ENCODE measurements at regions not wholly inside any gene's neighbourhood (a gene's known extent, or its start where the extent isn't known, plus 50 kb on each side); places are given as distances from the start of the nearest gene placed in this dataset.
"Not testable (repeated sequence)": the region's sequence is repeated elsewhere in the genome, so short reads cannot be mapped to it uniquely, and the experiment has no call there.

DNA sequence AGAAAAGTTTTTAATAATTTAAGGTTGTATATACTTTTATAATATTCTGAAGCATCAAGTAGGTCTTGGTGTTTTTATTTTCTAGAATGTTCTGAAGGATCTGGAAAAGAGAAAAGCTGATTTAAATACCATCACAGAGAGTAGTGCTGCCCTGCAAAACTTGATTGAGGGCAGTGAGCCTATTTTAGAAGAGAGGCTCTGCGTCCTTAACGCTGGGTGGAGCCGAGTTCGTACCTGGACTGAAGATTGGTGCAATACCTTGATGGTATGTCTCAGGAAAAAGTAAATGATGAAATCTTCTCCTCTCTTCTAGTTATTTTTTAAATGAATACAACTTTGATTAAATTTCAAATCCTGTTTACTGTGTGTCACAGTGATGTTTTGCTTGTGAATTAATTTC lies 225.7 kb downstream of the UTRN start:
- 94 to 100% (median 96%) methylated on average over 1 to 4 of the region's 4 CpGs; no CpG with 5 or more reads in 1 of the 10 experiments for WGBS, 10 experiments
- in situ Hi-C loops (cut with MboI; ENCODE audit: low pct_unique_long_range_greater_than_20kb in 2 of 9, low sequenced_read_pairs in 9 of 9, unreplicated experiment in 9 of 9): no loop called here
- no peak for ATAC-seq (replicated peaks in 6 of 8)
- Histone ChIP-seq H3K27ac (no peak overlapping the region), H3K4me3 (no peak overlapping the region), H3K4me1 (replicated peaks in 1 of 2) (no peaks in the 10 kb centered on the region)

DNA sequence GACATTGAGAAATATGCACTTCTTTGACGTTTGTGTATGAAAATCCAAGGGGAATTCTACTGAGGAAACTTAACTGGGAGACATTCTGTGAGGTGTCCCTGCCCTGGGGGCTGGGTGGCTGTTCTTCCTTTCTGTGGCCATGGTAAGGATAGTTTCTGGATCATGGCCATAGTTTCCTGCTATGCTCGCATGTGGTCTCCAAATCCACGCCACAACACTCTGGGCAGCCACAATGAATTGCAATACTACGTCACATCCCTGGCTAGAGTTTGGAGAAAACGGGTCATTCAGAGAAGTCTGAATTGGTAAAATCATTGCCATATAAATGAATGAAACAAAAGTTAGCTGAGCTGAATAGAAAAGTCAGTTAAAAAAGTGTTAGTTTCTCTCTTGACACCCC lies 230.6 kb downstream of the UTRN start:
- Histone ChIP-seq H3K4me1 (replicated peaks in 1 of 2) (no peaks in the 10 kb centered on the region), H3K4me3 (no peak overlapping the region), H3K27ac (no peak overlapping the region)
- 48 to 97% (median 88%) methylated on average over 2 to 5 of the region's 5 CpGs; no CpG with 5 or more reads in 2 of the 10 experiments for WGBS, 10 experiments
- in situ Hi-C loops (cut with MboI; ENCODE audit: low pct_unique_long_range_greater_than_20kb in 2 of 9, low sequenced_read_pairs in 9 of 9, unreplicated experiment in 9 of 9): no loop called here
- no peak for ATAC-seq (replicated peaks in 6 of 8)

DNA sequence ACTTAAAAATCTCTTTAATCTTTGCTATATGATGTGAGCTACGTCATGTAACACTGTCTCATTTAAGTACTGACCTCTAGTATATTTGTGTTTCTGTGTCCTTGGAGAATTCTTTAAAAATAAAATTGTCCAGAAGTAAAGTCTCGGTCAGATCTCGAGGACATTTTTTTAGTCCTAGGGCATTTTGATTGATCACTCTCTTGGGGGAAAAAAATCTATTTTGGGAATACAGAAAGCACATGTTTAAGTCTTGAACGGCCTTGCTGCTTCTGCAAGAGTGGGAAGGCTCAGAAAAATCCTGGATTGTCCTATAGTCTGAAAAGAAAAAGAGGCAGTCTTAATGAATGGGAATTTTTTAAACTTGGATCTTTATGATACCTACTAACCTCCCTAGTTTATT lies 234.3 kb downstream of the UTRN start:
- in situ Hi-C loops (cut with MboI; ENCODE audit: low pct_unique_long_range_greater_than_20kb in 2 of 9, low sequenced_read_pairs in 9 of 9, unreplicated experiment in 9 of 9): no loop called here
- WGBS, 10 experiments: 41 to 100% (median 89%) methylated on average over 1 to 4 of the region's 4 CpGs
- H3K4me1 ChIP-seq (replicated peaks in 1 of 2): no peaks in the 10 kb centered on the region
- H3K27ac ChIP-seq: no peak overlapping the region
- H3K4me3 ChIP-seq: no peak overlapping the region
- no peak for ATAC-seq (replicated peaks in 6 of 8)

DNA sequence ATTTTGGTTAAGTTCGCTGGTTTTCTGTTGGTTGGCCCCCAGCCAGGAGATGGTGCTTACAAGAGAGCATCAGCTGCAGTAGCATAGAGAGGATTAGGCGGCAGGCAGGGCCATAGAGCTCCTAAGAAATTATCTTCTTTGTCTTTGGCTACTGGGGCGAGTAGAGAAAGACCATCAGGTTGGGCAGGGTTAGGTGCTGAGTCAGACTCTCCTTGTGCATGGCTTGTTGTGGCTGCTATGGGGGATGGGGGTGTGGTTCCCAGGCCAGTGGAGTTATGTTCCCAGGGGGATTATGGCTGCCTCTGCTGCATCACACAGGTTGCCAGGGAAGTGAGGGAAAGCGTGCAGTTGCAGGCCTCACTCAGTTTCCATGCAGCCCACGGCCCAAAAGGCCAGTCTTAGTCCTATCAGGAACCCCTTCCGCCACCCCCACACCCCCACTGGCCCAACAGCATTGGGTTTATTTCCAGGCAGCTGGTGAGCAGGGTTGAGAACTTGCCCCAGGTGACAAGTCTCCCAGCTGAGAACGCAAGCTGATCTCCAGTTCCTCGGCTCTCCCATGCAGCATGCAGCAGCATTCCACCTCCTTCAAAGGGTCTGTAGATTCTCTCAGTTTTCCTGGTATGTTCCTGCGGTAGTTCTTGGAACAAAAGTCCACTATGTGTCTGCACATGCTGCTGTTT lies 243.7 kb downstream of the UTRN start:
- WGBS, 10 experiments: 81 to 100% (median 100%) methylated on average over 1 to 9 of the region's 9 CpGs; no CpG with 5 or more reads in 3 of the 10 experiments
- ATAC-seq (replicated peaks in 6 of 8): peak in 7 of 8 experiments; percentile 44 to 85 (median 69)
- H3K4me1 ChIP-seq (replicated peaks in 1 of 2): peaks cover 0 to 3% of the 10 kb centered on the region in 2 donors
- in situ Hi-C loops (cut with MboI; ENCODE audit: low pct_unique_long_range_greater_than_20kb in 2 of 9, low sequenced_read_pairs in 9 of 9, unreplicated experiment in 9 of 9): no loop called here
- no peak overlapping the region for H3K4me3 ChIP-seq
- H3K27ac ChIP-seq: peak overlapping the region in 1 of 2 donors; percentile 54

DNA sequence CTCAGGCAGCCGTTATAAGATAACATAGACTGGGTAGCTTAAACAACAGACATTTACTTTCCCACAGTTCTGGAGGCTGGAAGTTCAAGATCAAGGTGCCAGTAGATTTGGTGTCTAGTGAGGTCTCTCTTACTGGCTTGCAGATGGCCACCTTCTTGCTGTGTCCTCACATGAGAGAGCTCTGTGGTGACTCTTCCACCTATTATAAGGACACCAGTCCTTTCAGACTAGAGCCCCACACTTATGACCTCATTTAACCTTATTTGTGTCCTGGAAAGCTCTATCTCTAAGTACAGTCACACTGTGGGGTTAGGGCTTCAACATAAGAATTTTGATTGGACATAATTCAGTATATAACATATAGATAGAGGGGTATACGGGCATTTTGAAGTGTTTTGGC lies 245.0 kb downstream of the UTRN start:
- WGBS, 10 experiments: 83 to 100% (median 93%) methylated on average over 1 to 2 of the region's 2 CpGs; no CpG with 5 or more reads in 2 of the 10 experiments
- H3K27ac ChIP-seq: no peak overlapping the region

DNA sequence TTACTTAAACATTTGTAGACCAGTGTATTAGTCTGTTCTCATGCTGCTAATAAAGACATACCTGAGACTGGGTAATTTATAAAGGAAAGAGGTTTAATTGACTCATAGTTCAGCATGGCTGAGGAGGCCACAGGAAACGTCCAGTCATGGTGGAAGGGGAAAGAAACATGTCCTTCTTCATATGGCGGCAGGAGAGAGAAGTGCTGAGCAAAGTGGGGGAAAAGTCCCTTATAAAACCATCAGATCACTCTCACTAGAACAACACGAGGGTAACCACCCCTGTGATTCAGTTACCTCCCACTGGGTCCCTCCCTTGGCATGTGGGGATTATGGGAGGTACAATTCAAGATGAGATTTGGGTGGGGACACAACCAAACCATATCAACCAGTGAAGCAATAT lies 247.1 kb downstream of the UTRN start:
- WGBS, 10 experiments: 47 to 100% (median 68%) methylated on average over 1 to 3 of the region's 3 CpGs; no CpG with 5 or more reads in 2 of the 10 experiments
- ATAC-seq (replicated peaks in 6 of 8): peak in 1 of 8 experiments; percentile 41

More for the DNA sequence above, 245.0 kb downstream of the UTRN start:
- Histone ChIP-seq H3K4me3 (no peak overlapping the region), H3K4me1 (replicated peaks in 1 of 2) (peaks cover 0 to 3% of the 10 kb centered on the region in 2 donors)
- in situ Hi-C loops (cut with MboI; ENCODE audit: low pct_unique_long_range_greater_than_20kb in 2 of 9, low sequenced_read_pairs in 9 of 9, unreplicated experiment in 9 of 9): no loop called here
- ATAC-seq (replicated peaks in 6 of 8): no peak

DNA sequence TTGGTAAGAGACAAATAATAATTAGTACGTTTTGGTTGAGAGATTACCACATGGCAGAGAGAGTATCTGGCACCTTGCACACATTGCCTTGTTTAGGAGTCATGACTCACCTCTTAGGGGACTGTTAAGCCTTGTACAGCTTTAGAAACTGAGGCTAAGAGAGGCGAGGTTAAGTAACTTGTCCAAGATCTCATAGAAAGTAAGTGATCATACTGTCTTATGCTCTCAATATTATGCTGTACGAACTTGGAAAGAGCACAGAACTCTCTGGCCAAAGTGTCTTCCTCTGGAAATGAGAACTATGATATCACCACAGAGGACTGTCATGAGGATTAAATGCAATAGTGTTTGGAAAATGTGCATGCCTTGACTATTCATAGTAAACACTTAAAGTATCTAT lies 249.0 kb downstream of the UTRN start:
- in situ Hi-C loops (cut with MboI; ENCODE audit: low pct_unique_long_range_greater_than_20kb in 2 of 9, low sequenced_read_pairs in 9 of 9, unreplicated experiment in 9 of 9): no loop called here
- ATAC-seq (replicated peaks in 6 of 8): peak in 1 of 8 experiments; percentile 53
- no peaks in the 10 kb centered on the region for H3K4me1 ChIP-seq (replicated peaks in 1 of 2)
- H3K27ac ChIP-seq: no peak overlapping the region
- WGBS, 10 experiments: 0 to 100% (median 94%) methylated on average over 1 to 3 of the region's 3 CpGs
- H3K4me3 ChIP-seq: no peak overlapping the region

More for the DNA sequence above, 247.1 kb downstream of the UTRN start:
- H3K4me3 ChIP-seq; in situ Hi-C loops (cut with MboI; ENCODE audit: low pct_unique_long_range_greater_than_20kb in 2 of 9, low sequenced_read_pairs in 9 of 9, unreplicated experiment in 9 of 9); H3K4me1 ChIP-seq (replicated peaks in 1 of 2); H3K27ac ChIP-seq: not testable (repeated sequence)

DNA sequence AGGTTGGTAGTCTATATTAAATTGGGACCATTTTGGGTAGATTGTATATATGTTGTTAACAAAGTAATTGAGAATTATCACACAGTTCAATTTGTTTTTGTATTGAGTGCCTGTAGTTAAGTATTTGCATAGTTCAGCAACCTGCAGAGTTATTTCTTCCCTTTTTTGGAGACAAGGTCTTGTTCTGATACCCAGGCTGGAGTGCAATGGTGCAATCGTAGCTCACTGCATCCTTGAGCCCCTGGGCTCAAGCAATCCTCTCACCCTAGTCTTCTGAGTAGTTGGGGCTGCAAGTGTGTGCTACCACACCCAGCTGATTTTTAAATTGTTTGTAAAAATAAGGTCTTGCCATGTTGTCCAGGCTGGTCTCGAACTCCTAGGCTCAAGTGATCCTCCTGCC lies 250.5 kb downstream of the UTRN start:
- in situ Hi-C loops (cut with MboI; ENCODE audit: low pct_unique_long_range_greater_than_20kb in 2 of 9, low sequenced_read_pairs in 9 of 9, unreplicated experiment in 9 of 9): no loop called here
- WGBS, 10 experiments: 33 to 100% (median 94%) methylated on average over 1 to 2 of the region's 2 CpGs; no CpG with 5 or more reads in 3 of the 10 experiments
- no peaks in the 10 kb centered on the region for H3K4me1 ChIP-seq (replicated peaks in 1 of 2)
- no peak overlapping the region for H3K27ac ChIP-seq
- no peak for ATAC-seq (replicated peaks in 6 of 8)
- H3K4me3 ChIP-seq: no peak overlapping the region

DNA sequence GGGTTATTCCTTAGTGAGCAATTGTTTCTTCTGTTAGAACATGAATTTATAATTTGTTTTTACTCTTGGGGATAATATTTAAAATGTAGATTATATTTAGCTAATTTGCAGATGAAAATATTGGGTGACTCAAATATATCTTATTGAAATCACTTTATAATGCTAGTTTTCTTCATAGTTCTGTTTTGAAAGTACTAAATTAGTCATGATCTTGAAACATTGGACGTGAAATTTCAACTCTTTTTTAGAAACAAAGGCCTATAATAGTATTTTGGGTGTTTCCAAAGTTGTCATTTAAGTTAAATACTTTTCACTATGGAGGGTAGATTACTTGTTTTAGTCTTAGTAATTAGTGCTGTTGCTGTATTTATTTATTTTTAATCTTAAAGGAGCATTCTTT lies 250.9 kb downstream of the UTRN start:
- H3K4me3 ChIP-seq: no peak overlapping the region
- in situ Hi-C loops (cut with MboI; ENCODE audit: low pct_unique_long_range_greater_than_20kb in 2 of 9, low sequenced_read_pairs in 9 of 9, unreplicated experiment in 9 of 9): no loop called here
- no peak for ATAC-seq (replicated peaks in 6 of 8)
- no peak overlapping the region for H3K27ac ChIP-seq
- no peaks in the 10 kb centered on the region for H3K4me1 ChIP-seq (replicated peaks in 1 of 2)
- 54 to 100% (median 83%) methylated on average over 1 of the region's 1 CpG; no CpG with 5 or more reads in 1 of the 10 experiments for WGBS, 10 experiments

DNA sequence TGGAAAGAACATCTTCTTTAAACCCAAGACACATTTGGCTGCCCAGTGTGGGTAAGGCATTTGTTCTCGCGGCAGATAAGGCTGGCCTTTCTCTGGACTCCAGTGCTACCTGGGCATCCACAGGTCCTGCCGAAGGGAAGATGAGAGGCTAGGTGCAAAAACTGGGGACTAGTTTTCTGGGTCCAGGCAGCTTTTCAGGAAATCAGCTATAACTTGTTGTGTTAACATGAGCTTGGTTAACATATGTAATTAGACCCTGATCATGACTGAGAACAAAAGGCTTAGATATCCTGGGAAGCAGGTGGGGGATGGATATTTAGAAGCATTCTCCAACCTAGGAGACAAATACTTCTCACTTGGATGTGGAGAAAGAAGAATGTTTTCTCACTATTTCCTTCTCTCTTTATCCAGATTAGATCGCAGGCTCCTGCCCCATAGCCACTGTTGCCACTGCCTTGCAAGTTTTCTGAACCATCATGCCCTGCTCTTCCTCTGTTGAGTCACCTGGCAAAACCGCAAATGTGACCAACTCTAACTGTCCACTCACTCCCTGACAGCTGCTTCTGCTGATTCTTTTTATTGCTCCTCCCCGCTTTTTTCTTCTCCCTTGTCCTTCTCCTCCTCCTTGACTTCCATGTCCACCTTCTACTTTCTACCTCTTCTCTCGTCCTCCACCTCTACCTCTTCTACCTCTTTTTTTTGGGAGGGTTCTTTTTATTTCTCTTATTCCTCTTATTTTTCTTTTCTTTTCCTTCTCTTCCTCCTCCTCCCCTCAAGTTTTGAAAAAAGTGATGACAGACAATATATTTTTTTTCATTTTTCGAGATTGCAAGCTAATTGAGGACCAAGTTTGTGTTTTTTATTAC lies 258.1 kb downstream of the UTRN start:
- in situ Hi-C loops (cut with MboI; ENCODE audit: low pct_unique_long_range_greater_than_20kb in 2 of 9, low sequenced_read_pairs in 9 of 9, unreplicated experiment in 9 of 9): no loop called here
- no peak overlapping the region for H3K27ac ChIP-seq
- peaks cover 0 to 12% of the 10 kb centered on the region in 2 donors for H3K4me1 ChIP-seq (replicated peaks in 1 of 2)
- WGBS, 10 experiments: 74 to 97% (median 85%) methylated on average over 1 to 8 of the region's 8 CpGs
- H3K4me3 ChIP-seq: no peak overlapping the region
- peak in 1 of 8 experiments; percentile 55 for ATAC-seq (replicated peaks in 6 of 8)

DNA sequence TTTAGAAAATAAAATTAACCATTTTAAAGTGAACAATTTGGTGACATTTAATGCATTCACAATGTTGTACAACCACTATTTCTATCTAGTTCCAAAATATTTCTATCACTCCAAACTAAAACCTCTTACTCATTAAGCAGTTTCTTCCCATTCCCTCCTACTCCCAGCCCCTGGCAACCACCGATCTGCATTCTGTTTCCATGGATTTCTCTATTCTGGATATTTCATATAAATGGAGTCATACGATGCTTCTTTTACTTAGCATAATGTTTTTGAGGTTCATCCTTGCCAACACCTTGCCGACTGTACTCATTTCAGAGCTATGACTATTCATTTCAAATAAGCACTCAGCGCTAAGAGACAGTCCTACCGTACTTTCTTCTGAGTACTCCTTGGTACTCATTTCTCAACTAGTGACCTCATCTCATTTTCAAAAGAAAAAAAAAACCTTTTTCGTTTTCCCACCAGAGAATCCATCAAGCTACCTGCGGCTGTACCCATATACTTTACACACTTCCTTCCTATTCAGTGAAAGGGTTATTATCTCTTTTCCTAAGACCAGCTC lies 259.2 kb downstream of the UTRN start:
- Histone ChIP-seq H3K4me1 (replicated peaks in 1 of 2) (peaks cover 0 to 12% of the 10 kb centered on the region in 2 donors), H3K27ac (no peak overlapping the region), H3K4me3 (no peak overlapping the region)
- WGBS, 10 experiments: 92 to 100% (median 97%) methylated on average over 1 to 7 of the region's 7 CpGs
- ATAC-seq (replicated peaks in 6 of 8): no peak
- in situ Hi-C loops (cut with MboI; ENCODE audit: low pct_unique_long_range_greater_than_20kb in 2 of 9, low sequenced_read_pairs in 9 of 9, unreplicated experiment in 9 of 9): no loop called here

DNA sequence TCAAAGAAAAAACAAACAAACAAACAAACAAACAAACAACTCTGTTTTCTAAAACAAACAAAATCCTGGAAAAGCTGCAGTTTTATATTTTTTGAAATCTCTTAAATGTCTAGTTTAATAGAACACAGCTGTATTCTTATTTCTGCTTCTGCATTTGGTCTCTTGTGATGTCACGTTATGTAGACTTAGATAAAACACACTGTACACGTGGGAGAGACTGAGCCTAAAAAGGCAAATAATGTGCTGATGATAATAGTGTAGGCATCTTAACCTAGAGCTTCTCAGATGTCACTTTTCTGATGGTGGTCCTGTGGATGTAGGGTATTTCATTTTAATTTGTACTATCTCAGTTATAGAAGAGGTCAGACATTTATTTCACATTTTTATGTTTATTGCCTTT lies 261.7 kb downstream of the UTRN start:
- Histone ChIP-seq H3K4me3 (no peak overlapping the region), H3K27ac (no peak overlapping the region), H3K4me1 (replicated peaks in 1 of 2) (peaks cover 0 to 23% of the 10 kb centered on the region in 2 donors)
- 60 to 100% (median 93%) methylated on average over 1 to 2 of the region's 2 CpGs; no CpG with 5 or more reads in 2 of the 10 experiments for WGBS, 10 experiments
- no peak for ATAC-seq (replicated peaks in 6 of 8)
- in situ Hi-C loops (cut with MboI; ENCODE audit: low pct_unique_long_range_greater_than_20kb in 2 of 9, low sequenced_read_pairs in 9 of 9, unreplicated experiment in 9 of 9): no loop called here

DNA sequence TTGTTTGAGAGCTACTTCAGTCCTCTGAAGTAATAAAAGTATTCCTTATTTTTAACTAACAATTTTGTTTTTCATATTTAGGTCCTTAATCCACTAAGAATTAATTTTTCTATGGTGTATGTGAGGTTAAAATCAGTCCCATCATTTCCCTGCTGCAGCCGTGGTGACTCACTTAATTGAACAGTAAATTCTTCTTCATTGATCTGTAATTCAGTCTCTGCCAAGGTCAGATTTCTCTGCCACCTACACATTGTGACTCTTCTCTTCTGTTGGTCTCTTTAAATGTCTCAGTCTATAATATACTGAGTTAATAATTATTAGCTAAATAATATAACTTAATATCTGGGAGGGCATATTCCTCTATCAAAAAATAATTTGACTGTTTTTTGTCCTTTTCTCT lies 262.3 kb downstream of the UTRN start:
- Histone ChIP-seq H3K27ac (no peak overlapping the region), H3K4me3 (no peak overlapping the region), H3K4me1 (replicated peaks in 1 of 2) (peaks cover 0 to 23% of the 10 kb centered on the region in 2 donors)
- WGBS, 10 experiments: 9 to 64% (median 47%) methylated on average over 1 of the region's 1 CpG
- ATAC-seq (replicated peaks in 6 of 8): peak in 2 of 8 experiments; percentile 45 to 56
- in situ Hi-C loops (cut with MboI; ENCODE audit: low pct_unique_long_range_greater_than_20kb in 2 of 9, low sequenced_read_pairs in 9 of 9, unreplicated experiment in 9 of 9): no loop called here

All from motor neuron (in vitro differentiated cells).